Erythroblast (primary cell): ENCODE measurements at regions not wholly inside any gene's neighbourhood (a gene's known extent, or its start where the extent isn't known, plus 50 kb on each side); places are given as distances from the start of the nearest gene placed in this dataset.

Source experiments
- GATA1 ChIP-seq: IDR thresholded peaks from 2 replicates; pipeline ENCODE4 v1.6.1; 2011; ENCODE audit warnings: low read depth, mild to moderate bottlenecking, control low read depth, low read length, moderate library complexity
- POLR2A ChIP-seq: IDR thresholded peaks from 2 replicates; pipeline ENCODE4 v1.6.1; 2011; ENCODE audit warnings: mild to moderate bottlenecking, low read length

DNA sequence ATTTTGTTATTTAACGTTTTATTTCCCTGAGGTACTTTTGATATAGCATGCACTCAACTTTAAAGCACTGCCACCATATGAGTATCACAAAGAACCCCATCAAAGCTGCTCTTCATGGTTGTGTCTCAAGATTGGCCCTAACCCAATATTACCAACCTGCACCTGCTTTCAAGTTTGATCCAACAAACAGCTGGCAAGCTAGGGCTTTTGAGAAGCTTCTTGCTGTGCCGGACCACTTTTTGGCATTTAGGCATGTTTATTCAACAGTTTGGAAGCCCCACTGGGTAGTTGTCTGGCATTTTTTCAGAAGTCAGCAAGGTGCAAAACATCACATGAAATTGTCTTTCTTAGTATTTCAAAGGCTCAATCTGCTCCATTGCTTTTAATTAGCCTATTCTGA, 137.2 kb upstream of the PLEKHA5 start:
- TF ChIP-seq POLR2A = no peak
- no peak for TF ChIP-seq GATA1
